ENCODE measurements at regions not wholly inside any gene's neighbourhood (a gene's known extent, or its start where the extent isn't known, plus 50 kb on each side); places are given as distances from the start of the nearest gene placed in this dataset.

- H3K18ac ChIP-seq (ENCODE audit: insufficient read length, low read depth, low read length), result no peak overlapping the region
- no CpG with 5 or more reads among the region's 3 CpGs for WGBS (ENCODE audit: extremely low coverage, insufficient read length, low lambda C conversion rate)
- H4K91ac ChIP-seq (ENCODE audit: insufficient read length, low read depth, low read length), result no peak overlapping the region
- no peaks in the 10 kb centered on the region for H3K23me2 ChIP-seq (ENCODE audit: insufficient read length, low read depth, low read length, poor library complexity, severe bottlenecking)
- H3K14ac ChIP-seq (ENCODE audit: insufficient read depth, low read length), result no peak overlapping the region
- no peak overlapping the region for H2AK5ac ChIP-seq (ENCODE audit: insufficient read length, low read length)
- H3K4ac ChIP-seq (ENCODE audit: low read depth, low read length), result no peak overlapping the region
- no peak overlapping the region for H3K56ac ChIP-seq (ENCODE audit: insufficient read length, low read depth, low read length)
- H3K4me3 Mint-ChIP-seq, result no peak overlapping the region
- H3K4me1 Mint-ChIP-seq, result no peaks in the 10 kb centered on the region; a peak in 1 of 4 replicates
- H3K79me1 ChIP-seq (ENCODE audit: insufficient read depth, low read depth, low read length, poor library complexity, severe bottlenecking), result no peaks in the 10 kb centered on the region
- H3K4me1 ChIP-seq (ENCODE audit: insufficient read depth, low read length), result no peaks in the 10 kb centered on the region
- no peak overlapping the region for H3K27ac Mint-ChIP-seq
- no peak overlapping the region for H2BK12ac ChIP-seq (ENCODE audit: insufficient read length, low read depth, low read length)
- no peak overlapping the region for H2BK120ac ChIP-seq (ENCODE audit: low read depth, low read length, poor library complexity, severe bottlenecking)
- H3K23ac ChIP-seq (ENCODE audit: insufficient read length, low read depth, low read length), result no peak overlapping the region
- H4K5ac ChIP-seq (ENCODE audit: insufficient read length, low read depth, low read length), result no peak overlapping the region
- no peak overlapping the region for H2BK20ac ChIP-seq (ENCODE audit: low read depth, low read length, poor library complexity, severe bottlenecking)
- no peak overlapping the region for H3K27ac ChIP-seq (ENCODE audit: insufficient read length, low read depth, low read length)
- H4K20me1 ChIP-seq (ENCODE audit: control insufficient read depth, insufficient read depth, insufficient read length), result no peaks in the 10 kb centered on the region
- no peak overlapping the region for H3K4me2 ChIP-seq (ENCODE audit: insufficient read depth, insufficient read length, low read length)
- H2BK15ac ChIP-seq (ENCODE audit: low read depth, low read length), result no peak overlapping the region
- DNase-seq, result no peak
- no peak overlapping the region for H2BK5ac ChIP-seq (ENCODE audit: insufficient read length, low read length)
- no peaks in the 10 kb centered on the region for H3K27me3 ChIP-seq (ENCODE audit: insufficient read depth, low read length)
- H3K36me3 Mint-ChIP-seq (ENCODE audit: insufficient read depth in 1 of 3, low read depth in 3 of 3), result no peaks in the 10 kb centered on the region
- no peak overlapping the region for H2AFZ ChIP-seq (ENCODE audit: low read length)
- H4K8ac ChIP-seq (replicated peaks; ENCODE audit: insufficient read length, low read depth, low read length), result no peak overlapping the region
- H3K9ac ChIP-seq (ENCODE audit: extremely low read depth, insufficient read length, low read length), result no peak overlapping the region
- no peak overlapping the region for H3T11ph ChIP-seq (ENCODE audit: low read length)
- no peaks in the 10 kb centered on the region for H3K9me3 ChIP-seq (ENCODE audit: control insufficient read depth, low read depth, low read length)
- H3K27me3 Mint-ChIP-seq (ENCODE audit: low read depth), result no peaks in the 10 kb centered on the region
- H3K9me3 Mint-ChIP-seq, result no peaks in the 10 kb centered on the region; a peak in 1 of 5 replicates
- TF ChIP-seq, protein P1, sequence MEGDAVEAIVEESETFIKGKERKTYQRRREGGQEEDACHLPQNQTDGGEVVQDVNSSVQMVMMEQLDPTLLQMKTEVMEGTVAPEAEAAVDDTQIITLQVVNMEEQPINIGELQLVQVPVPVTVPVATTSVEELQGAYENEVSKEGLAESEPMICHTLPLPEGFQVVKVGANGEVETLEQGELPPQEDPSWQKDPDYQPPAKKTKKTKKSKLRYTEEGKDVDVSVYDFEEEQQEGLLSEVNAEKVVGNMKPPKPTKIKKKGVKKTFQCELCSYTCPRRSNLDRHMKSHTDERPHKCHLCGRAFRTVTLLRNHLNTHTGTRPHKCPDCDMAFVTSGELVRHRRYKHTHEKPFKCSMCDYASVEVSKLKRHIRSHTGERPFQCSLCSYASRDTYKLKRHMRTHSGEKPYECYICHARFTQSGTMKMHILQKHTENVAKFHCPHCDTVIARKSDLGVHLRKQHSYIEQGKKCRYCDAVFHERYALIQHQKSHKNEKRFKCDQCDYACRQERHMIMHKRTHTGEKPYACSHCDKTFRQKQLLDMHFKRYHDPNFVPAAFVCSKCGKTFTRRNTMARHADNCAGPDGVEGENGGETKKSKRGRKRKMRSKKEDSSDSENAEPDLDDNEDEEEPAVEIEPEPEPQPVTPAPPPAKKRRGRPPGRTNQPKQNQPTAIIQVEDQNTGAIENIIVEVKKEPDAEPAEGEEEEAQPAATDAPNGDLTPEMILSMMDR (conservative IDR thresholded peaks at IDR 0.05), result no peak
- H3K79me2 ChIP-seq (ENCODE audit: insufficient read depth, low read length), result no peaks in the 10 kb centered on the region
These were observed 98.7 kb upstream of the RIPOR2 start for GRCh38 chr6:25034431-25034921.

All from H9 (cell line).